ENCODE measurements at regions not wholly inside any gene's neighbourhood (a gene's known extent, or its start where the extent isn't known, plus 50 kb on each side); places are given as distances from the start of the nearest gene placed in this dataset.

GRCh38 chr10:121043124-121043849 lies 192.1 kb downstream of the WDR11 start:
- no peak overlapping the region for H3K9ac ChIP-seq (ENCODE audit: low read length)
- H2AFZ ChIP-seq (ENCODE audit: low read depth, low read length): no peak overlapping the region
- no peaks in the 10 kb centered on the region for H3K27me3 ChIP-seq (ENCODE audit: insufficient read depth, low read depth, low read length)
- no peaks in the 10 kb centered on the region for H3F3A ChIP-seq (ENCODE audit: insufficient read depth, low read length, poor library complexity, severe bottlenecking)
- no peak overlapping the region for H3K4me3 ChIP-seq (ENCODE audit: low read length)
- no peaks in the 10 kb centered on the region for H4K20me1 ChIP-seq (ENCODE audit: insufficient read depth)
- no peaks in the 10 kb centered on the region for H3K9me3 ChIP-seq (ENCODE audit: low read length)
- H3K27ac ChIP-seq (ENCODE audit: low read length): no peak overlapping the region
- H3K36me3 ChIP-seq (ENCODE audit: insufficient read depth, low read length): no peaks in the 10 kb centered on the region
- H3K9me2 ChIP-seq (ENCODE audit: insufficient read depth, low read length): no peaks in the 10 kb centered on the region
- no peak overlapping the region for H3K4me2 ChIP-seq (ENCODE audit: low read length)
- no peak for TF ChIP-seq TAF1 (IDR thresholded peaks at IDR 0.05; ENCODE audit: low read depth)
- TF ChIP-seq MXI1 (conservative IDR thresholded peaks at IDR 0.05; ENCODE audit: poor library complexity, severe bottlenecking): no peak
- no peak for TF ChIP-seq EP300 (conservative IDR thresholded peaks at IDR 0.05; ENCODE audit: poor library complexity, severe bottlenecking)
- no peak for TF ChIP-seq POLR2AphosphoS5 (IDR thresholded peaks at IDR 0.05)
- no peak for TF ChIP-seq REST (IDR thresholded peaks at IDR 0.05; ENCODE audit: borderline replicate concordance)
- TF ChIP-seq SMC3 (conservative IDR thresholded peaks at IDR 0.05; ENCODE audit: poor library complexity): no peak
- no peak for TF ChIP-seq EZH2 (IDR thresholded peaks at IDR 0.05; ENCODE audit: borderline replicate concordance, insufficient read depth, low read length, poor library complexity, severe bottlenecking)
- no peak for TF ChIP-seq CTCF (IDR thresholded peaks at IDR 0.05; ENCODE audit: poor library complexity, severe bottlenecking)
- no peak for TF ChIP-seq RAD21 (conservative IDR thresholded peaks at IDR 0.05)
- H3K79me2 ChIP-seq (replicated peaks; ENCODE audit: insufficient read depth, low read length): no peaks in the 10 kb centered on the region

GRCh38 chr10:121048749-121049148 lies 197.6 kb downstream of the WDR11 start:
- Histone ChIP-seq H3K9ac (ENCODE audit: low read length) (no peak overlapping the region), H3K36me3 (ENCODE audit: insufficient read depth, low read length) (no peaks in the 10 kb centered on the region), H3F3A (ENCODE audit: insufficient read depth, low read length, poor library complexity, severe bottlenecking) (no peaks in the 10 kb centered on the region), H3K27ac (ENCODE audit: low read length) (no peak overlapping the region), H4K20me1 (ENCODE audit: insufficient read depth) (no peaks in the 10 kb centered on the region), H2AFZ (ENCODE audit: low read depth, low read length) (no peak overlapping the region), H3K9me3 (ENCODE audit: low read length) (no peaks in the 10 kb centered on the region), H3K79me2 (replicated peaks; ENCODE audit: insufficient read depth, low read length) (no peaks in the 10 kb centered on the region), H3K4me2 (ENCODE audit: low read length) (no peak overlapping the region), H3K27me3 (ENCODE audit: insufficient read depth, low read depth, low read length) (no peaks in the 10 kb centered on the region), H3K9me2 (ENCODE audit: insufficient read depth, low read length) (no peaks in the 10 kb centered on the region), H3K4me3 (ENCODE audit: low read length) (no peak overlapping the region)
- TF ChIP-seq EZH2 (IDR thresholded peaks at IDR 0.05; ENCODE audit: borderline replicate concordance, insufficient read depth, low read length, poor library complexity, severe bottlenecking): no peak
- no peak for TF ChIP-seq TAF1 (IDR thresholded peaks at IDR 0.05; ENCODE audit: low read depth)
- no peak for TF ChIP-seq RAD21 (conservative IDR thresholded peaks at IDR 0.05)
- no peak for TF ChIP-seq SMC3 (conservative IDR thresholded peaks at IDR 0.05; ENCODE audit: poor library complexity)
- no peak for TF ChIP-seq REST (IDR thresholded peaks at IDR 0.05; ENCODE audit: borderline replicate concordance)
- TF ChIP-seq POLR2AphosphoS5 (IDR thresholded peaks at IDR 0.05): no peak
- TF ChIP-seq CTCF (IDR thresholded peaks at IDR 0.05; ENCODE audit: poor library complexity, severe bottlenecking): no peak
- no peak for TF ChIP-seq MXI1 (conservative IDR thresholded peaks at IDR 0.05; ENCODE audit: poor library complexity, severe bottlenecking)
- no peak for TF ChIP-seq EP300 (conservative IDR thresholded peaks at IDR 0.05; ENCODE audit: poor library complexity, severe bottlenecking)
